Smooth muscle cell (in vitro differentiated cells): ENCODE measurements at regions not wholly inside any gene's neighbourhood (a gene's known extent, or its start where the extent isn't known, plus 50 kb on each side); places are given as distances from the start of the nearest gene placed in this dataset.
A peak's percentile ranks its signal among the peaks of the same experiment; 100 is the strongest.

Experiments used
- DNase-seq: peaks from one replicate; lab custom pipeline; 2025; ENCODE audit not compliant: unreplicated experiment; lab: John Stamatoyannopoulos, UW
- H2AFZ ChIP-seq: fragments of 200-600 bp; sonication (generic); 2 replicates; pipeline ENCODE4 v1.6.0; 2016; ENCODE audit warnings: antibody characterized with exemption, low read depth, mild to moderate bottlenecking
- H3F3A ChIP-seq: fragments of 200-600 bp; sonication (generic); 2 replicates; pipeline ENCODE4 v1.6.0; 2017; ENCODE audit warnings: antibody characterized with exemption, low read depth
- H3K27ac ChIP-seq: fragments of 200-600 bp; sonication (generic); 2 replicates; pipeline ENCODE4 v1.5.1; 2016; ENCODE audit warnings: low read depth, mild to moderate bottlenecking
- H3K27me3 ChIP-seq: fragments of 200-600 bp; sonication (generic); 2 replicates; pipeline ENCODE4 v1.6.1; 2016; ENCODE audit warnings: low read depth, mild to moderate bottlenecking
- H3K36me3 ChIP-seq: fragments of 200-600 bp; sonication (generic); 2 replicates; pipeline ENCODE4 v1.5.1; 2016; ENCODE audit warnings: low read depth
- H3K4me1 ChIP-seq: fragments of 200-600 bp; sonication (generic); 2 replicates; pipeline ENCODE4 v1.5.1; 2016; ENCODE audit warnings: low read depth
- H3K4me2 ChIP-seq: fragments of 200-600 bp; sonication (generic); 2 replicates; pipeline ENCODE4 v1.6.0; 2016; ENCODE audit warnings: mild to moderate bottlenecking
- H3K4me3 ChIP-seq: fragments of 200-600 bp; sonication (generic); 2 replicates; pipeline ENCODE4 v1.5.1; 2016; ENCODE audit warnings: mild to moderate bottlenecking
- H3K79me2 ChIP-seq: fragments of 200-600 bp; sonication (generic); 2 replicates; pipeline ENCODE4 v1.6.0; 2016; ENCODE audit warnings: low read depth, mild to moderate bottlenecking
- H3K9ac ChIP-seq: fragments of 200-600 bp; sonication (generic); 2 replicates; pipeline ENCODE4 v1.6.0; 2016; ENCODE audit warnings: low read depth
- H3K9me3 ChIP-seq: fragments of 200-600 bp; sonication (generic); replicated peaks from 2 replicates; pipeline ENCODE4 v1.5.1; 2016; ENCODE audit warnings: low read depth
- H4K20me1 ChIP-seq: fragments of 200-600 bp; sonication (generic); 2 replicates; pipeline ENCODE4 v1.6.0; 2016; ENCODE audit warnings: low read depth
- CTCF ChIP-seq: fragments of 200-600 bp; sonication (generic); IDR thresholded peaks from 2 replicates; pipeline ENCODE4 v1.5.1; 2017; ENCODE audit warnings: borderline replicate concordance, mild to moderate bottlenecking, antibody characterized with exemption; ENCODE audit not compliant: insufficient read depth, poor library complexity, severe bottlenecking
- WGBS: methylation state at CpG from one replicate; pipeline ENCODE4 v1.1.7; 2016; ENCODE audit warnings: low lambda C conversion rate; 5-methylcytosine and 5-hydroxymethylcytosine counted together

GRCh38 chr20:40205971-40206370 is 483.1 kb downstream of the MAFB start:
- no peaks in the 10 kb centered on the region for H4K20me1 ChIP-seq
- no peak overlapping the region for H2AFZ ChIP-seq
- no peak overlapping the region for H3K4me3 ChIP-seq
- peaks cover 5% of the 10 kb centered on the region for H3K36me3 ChIP-seq
- H3K79me2 ChIP-seq: no peaks in the 10 kb centered on the region
- H3K9ac ChIP-seq: no peak overlapping the region
- DNase-seq: no peak
- no peaks in the 10 kb centered on the region for H3K4me1 ChIP-seq
- H3F3A ChIP-seq: no peaks in the 10 kb centered on the region
- H3K27ac ChIP-seq: no peak overlapping the region
- peaks cover 9% of the 10 kb centered on the region for H3K9me3 ChIP-seq
- no peak overlapping the region for H3K4me2 ChIP-seq
- no peak for TF ChIP-seq CTCF
- WGBS: 84% methylated on average over 2 of the region's 2 CpGs
- H3K27me3 ChIP-seq: no peaks in the 10 kb centered on the region

- 90% methylated on average over 1 of the region's 1 CpG for WGBS
- Histone ChIP-seq H3K79me2 (no peaks in the 10 kb centered on the region), H3K9me3 (peaks cover 5% of the 10 kb centered on the region)
Measured at GRCh38 chr20:40203032-40203431, 486.0 kb downstream of the MAFB start.

GRCh38 chr20:40197691-40198090 is 491.3 kb downstream of the MAFB start:
- Histone ChIP-seq H3K4me1 (peaks cover 9% of the 10 kb centered on the region), H3K9ac (no peak overlapping the region), H3K4me3 (no peak overlapping the region), H3K36me3 (no peaks in the 10 kb centered on the region), H3K9me3 (no peaks in the 10 kb centered on the region), H3K4me2 (peak overlapping the region; percentile 56), H3K79me2 (no peaks in the 10 kb centered on the region), H3K27ac (peak overlapping the region; percentile 1), H3F3A (no peaks in the 10 kb centered on the region), H2AFZ (peak overlapping the region; percentile 13), H3K27me3 (no peaks in the 10 kb centered on the region), H4K20me1 (no peaks in the 10 kb centered on the region)
- TF ChIP-seq CTCF: no peak
- WGBS: 54% methylated on average over 4 of the region's 4 CpGs
- DNase-seq: no peak

More at GRCh38 chr20:40203032-40203431, 486.0 kb downstream of the MAFB start:
- no peaks in the 10 kb centered on the region for H4K20me1 ChIP-seq
- no peak overlapping the region for H3K9ac ChIP-seq
- H3K36me3 ChIP-seq: peaks cover 3% of the 10 kb centered on the region
- no peaks in the 10 kb centered on the region for H3F3A ChIP-seq
- no peaks in the 10 kb centered on the region for H3K27me3 ChIP-seq
- H2AFZ ChIP-seq: no peak overlapping the region
- H3K4me2 ChIP-seq: no peak overlapping the region
- TF ChIP-seq CTCF: no peak
- no peak overlapping the region for H3K27ac ChIP-seq
- H3K4me3 ChIP-seq: no peak overlapping the region
- no peaks in the 10 kb centered on the region for H3K4me1 ChIP-seq
- no peak for DNase-seq

GRCh38 chr20:40196846-40197436 is 492.1 kb downstream of the MAFB start:
- WGBS: 21% methylated on average over 2 of the region's 2 CpGs
- H3K4me3 ChIP-seq: no peak overlapping the region
- H3K79me2 ChIP-seq: no peaks in the 10 kb centered on the region
- no peaks in the 10 kb centered on the region for H3K36me3 ChIP-seq
- no peaks in the 10 kb centered on the region for H3K27me3 ChIP-seq
- H3K27ac ChIP-seq: no peak overlapping the region
- DNase-seq: no peak
- no peak for TF ChIP-seq CTCF
- no peaks in the 10 kb centered on the region for H3K9me3 ChIP-seq
- no peak overlapping the region for H3K9ac ChIP-seq
- H3F3A ChIP-seq: no peaks in the 10 kb centered on the region
- peaks cover 9% of the 10 kb centered on the region for H3K4me1 ChIP-seq
- peak overlapping the region; percentile 49 for H2AFZ ChIP-seq
- peak overlapping the region; percentile 56 for H3K4me2 ChIP-seq
- no peaks in the 10 kb centered on the region for H4K20me1 ChIP-seq
